GM23338 (cell line): ENCODE measurements at regions not wholly inside any gene's neighbourhood (a gene's known extent, or its start where the extent isn't known, plus 50 kb on each side); places are given as distances from the start of the nearest gene placed in this dataset.

Experiments used
- ATAC-seq: fragments of 200-7000 bp; cut with Tn5 transposase; 3 replicates; pipeline ENCODE4 v1.9.1; 2020
- DNase-seq: peaks from one replicate; pipeline ENCODE4 v3.0.0-alpha.2; 2015; ENCODE audit warnings: low spot score
- H2AFZ ChIP-seq: fragments of 200-600 bp; sonication (generic); 2 replicates; pipeline ENCODE4 v1.8.0; 2016; ENCODE audit warnings: antibody characterized with exemption, mild to moderate bottlenecking, moderate library complexity
- H3F3A ChIP-seq: fragments of 200-600 bp; sonication (generic); replicated peaks from 2 replicates; pipeline ENCODE4 v1.8.0; 2017; ENCODE audit warnings: antibody characterized with exemption, mixed run types, low read depth
- H3K27ac ChIP-seq: fragments of 200-600 bp; sonication (generic); 2 replicates; pipeline ENCODE4 v1.6.1; 2016; ENCODE audit warnings: low read depth
- H3K27me3 ChIP-seq: fragments of 200-600 bp; sonication (generic); 2 replicates; pipeline ENCODE4 v1.8.0; 2016; ENCODE audit warnings: mild to moderate bottlenecking, mixed run types, moderate library complexity; ENCODE audit not compliant: insufficient read depth
- H3K36me3 ChIP-seq: fragments of 200-600 bp; sonication (generic); 2 replicates; pipeline ENCODE4 v1.8.0; 2016; ENCODE audit warnings: mild to moderate bottlenecking; ENCODE audit not compliant: insufficient read depth
- H3K4me1 ChIP-seq: fragments of 200-600 bp; sonication (generic); 2 replicates; pipeline ENCODE4 v1.8.0; 2016; ENCODE audit warnings: mild to moderate bottlenecking, moderate library complexity; ENCODE audit not compliant: insufficient read depth
- H3K4me2 ChIP-seq: fragments of 200-600 bp; sonication (generic); 2 replicates; pipeline ENCODE4 v1.7.1; 2017; ENCODE audit warnings: mixed run types
- H3K4me3 ChIP-seq: fragments of 200-600 bp; sonication (generic); 2 replicates; pipeline ENCODE4 v1.6.1; 2016; ENCODE audit warnings: mixed run types
- H3K79me2 ChIP-seq: fragments of 200-600 bp; sonication (generic); replicated peaks from 2 replicates; pipeline ENCODE4 v1.8.0; 2017; ENCODE audit warnings: mild to moderate bottlenecking; ENCODE audit not compliant: insufficient read depth
- H3K9me2 ChIP-seq: fragments of 200-600 bp; sonication (generic); 2 replicates; pipeline ENCODE4 v1.8.0; 2017; ENCODE audit not compliant: insufficient read depth
- H4K20me1 ChIP-seq: fragments of 200-600 bp; sonication (generic); replicated peaks from 2 replicates; pipeline ENCODE4 v1.8.0; 2017; ENCODE audit warnings: mild to moderate bottlenecking; ENCODE audit not compliant: insufficient read depth
- H3K27ac Mint-ChIP-seq: 2 replicates; pipeline ENCODE4 v1.8.0; 2020; ENCODE audit warnings: inconsistent platforms, mild to moderate bottlenecking, moderate library complexity, mixed read lengths
- H3K27me3 Mint-ChIP-seq: 3 replicates; pipeline ENCODE4 v1.8.0; 2022; ENCODE audit warnings: low read depth, mild to moderate bottlenecking, moderate library complexity, mixed read lengths, inconsistent platforms; ENCODE audit not compliant: insufficient read depth, poor library complexity
- H3K36me3 Mint-ChIP-seq: 3 replicates; pipeline ENCODE4 v1.8.0; 2021; ENCODE audit warnings: low read depth, mild to moderate bottlenecking, inconsistent platforms, moderate library complexity, mixed read lengths
- H3K4me1 Mint-ChIP-seq: 3 replicates; pipeline ENCODE4 v1.8.0; 2020; ENCODE audit warnings: mild to moderate bottlenecking, inconsistent platforms, mixed read lengths
- H3K4me3 Mint-ChIP-seq: 3 replicates; pipeline ENCODE4 v1.8.0; 2021; ENCODE audit warnings: moderate library complexity, mild to moderate bottlenecking, inconsistent platforms, mixed read lengths
- H3K9me3 Mint-ChIP-seq: 3 replicates; pipeline ENCODE4 v1.8.0; 2020; ENCODE audit warnings: moderate library complexity, mild to moderate bottlenecking, inconsistent platforms, mixed read lengths
- ETS1 ChIP-seq: IDR thresholded peaks from 2 replicates; pipeline ENCODE4 v1.6.1; 2016; ENCODE audit warnings: antibody characterized with exemption
- EZH2 ChIP-seq: fragments of 200-600 bp; sonication (generic); IDR thresholded peaks from one replicate; pipeline ENCODE4 v1.8.0; 2017; ENCODE audit warnings: antibody characterized with exemption, mild to moderate bottlenecking, low read depth; ENCODE audit not compliant: unreplicated experiment
- JUNB ChIP-seq: IDR thresholded peaks from one replicate; pipeline ENCODE4 v1.6.1; 2016; ENCODE audit warnings: antibody characterized with exemption; ENCODE audit not compliant: unreplicated experiment
- POLR2AphosphoS5 ChIP-seq: IDR thresholded peaks from 2 replicates; pipeline ENCODE4 v1.6.1; 2016; ENCODE audit warnings: antibody characterized with exemption, low read depth
- STAT1 ChIP-seq: IDR thresholded peaks from one replicate; pipeline ENCODE4 v1.6.1; 2016; ENCODE audit warnings: antibody characterized with exemption; ENCODE audit not compliant: unreplicated experiment
- ZNF331 ChIP-seq: fragments of 250-450 bp; sonication (Bioruptor Pico); IDR thresholded peaks from 2 replicates; pipeline ENCODE4 v1.5.0; 2020; ENCODE audit warnings: low read depth, mild to moderate bottlenecking, moderate library complexity
- ZNF462 ChIP-seq: fragments of 250-450 bp; sonication (Bioruptor Pico); IDR thresholded peaks from 2 replicates; pipeline ENCODE4 v1.5.0; 2020; ENCODE audit warnings: mild to moderate bottlenecking, moderate library complexity
- TF ChIP-seq, protein P1 (sequence below): IDR thresholded peaks from one replicate; pipeline ENCODE4 v1.6.1; 2018; ENCODE audit warnings: antibody characterized with exemption; ENCODE audit not compliant: unreplicated experiment

- TF ChIP-seq, protein P1, sequence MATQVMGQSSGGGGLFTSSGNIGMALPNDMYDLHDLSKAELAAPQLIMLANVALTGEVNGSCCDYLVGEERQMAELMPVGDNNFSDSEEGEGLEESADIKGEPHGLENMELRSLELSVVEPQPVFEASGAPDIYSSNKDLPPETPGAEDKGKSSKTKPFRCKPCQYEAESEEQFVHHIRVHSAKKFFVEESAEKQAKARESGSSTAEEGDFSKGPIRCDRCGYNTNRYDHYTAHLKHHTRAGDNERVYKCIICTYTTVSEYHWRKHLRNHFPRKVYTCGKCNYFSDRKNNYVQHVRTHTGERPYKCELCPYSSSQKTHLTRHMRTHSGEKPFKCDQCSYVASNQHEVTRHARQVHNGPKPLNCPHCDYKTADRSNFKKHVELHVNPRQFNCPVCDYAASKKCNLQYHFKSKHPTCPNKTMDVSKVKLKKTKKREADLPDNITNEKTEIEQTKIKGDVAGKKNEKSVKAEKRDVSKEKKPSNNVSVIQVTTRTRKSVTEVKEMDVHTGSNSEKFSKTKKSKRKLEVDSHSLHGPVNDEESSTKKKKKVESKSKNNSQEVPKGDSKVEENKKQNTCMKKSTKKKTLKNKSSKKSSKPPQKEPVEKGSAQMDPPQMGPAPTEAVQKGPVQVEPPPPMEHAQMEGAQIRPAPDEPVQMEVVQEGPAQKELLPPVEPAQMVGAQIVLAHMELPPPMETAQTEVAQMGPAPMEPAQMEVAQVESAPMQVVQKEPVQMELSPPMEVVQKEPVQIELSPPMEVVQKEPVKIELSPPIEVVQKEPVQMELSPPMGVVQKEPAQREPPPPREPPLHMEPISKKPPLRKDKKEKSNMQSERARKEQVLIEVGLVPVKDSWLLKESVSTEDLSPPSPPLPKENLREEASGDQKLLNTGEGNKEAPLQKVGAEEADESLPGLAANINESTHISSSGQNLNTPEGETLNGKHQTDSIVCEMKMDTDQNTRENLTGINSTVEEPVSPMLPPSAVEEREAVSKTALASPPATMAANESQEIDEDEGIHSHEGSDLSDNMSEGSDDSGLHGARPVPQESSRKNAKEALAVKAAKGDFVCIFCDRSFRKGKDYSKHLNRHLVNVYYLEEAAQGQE, result no peak
- TF ChIP-seq EZH2 (no peak), ZNF331 (no peak), JUNB (no peak)
Observed at GRCh38 chr4:23392860-23393458, 496.9 kb downstream of the PPARGC1A start (continued).

DNA sequence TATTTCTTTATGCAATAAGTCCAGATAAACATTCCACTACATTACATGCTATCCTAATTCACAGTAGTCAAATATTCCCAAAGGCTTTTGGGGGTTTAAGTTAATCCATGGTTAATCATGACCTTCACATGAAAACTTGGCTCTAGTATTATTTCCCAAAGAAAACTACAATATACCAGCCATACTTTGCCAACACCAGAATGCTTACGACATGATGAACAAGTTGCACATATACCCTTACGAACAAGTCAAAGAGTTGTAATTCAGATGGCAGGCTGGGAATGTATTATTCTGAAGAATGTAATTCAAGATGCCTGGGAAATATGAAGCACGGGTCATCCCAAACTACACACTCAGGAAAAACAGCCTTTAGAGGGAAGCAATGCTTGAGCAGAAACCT is 499.6 kb downstream of the PPARGC1A start:
- H3K36me3 ChIP-seq, result no peaks in the 10 kb centered on the region
- no peak for ATAC-seq
- TF ChIP-seq, protein P1, result no peak
- TF ChIP-seq POLR2AphosphoS5, result no peak
- no peak for TF ChIP-seq EZH2
- no peak for TF ChIP-seq ZNF462
- TF ChIP-seq JUNB, result no peak
- TF ChIP-seq ZNF331, result no peak
- no peak for TF ChIP-seq ETS1
- no peak for TF ChIP-seq STAT1

More for the DNA sequence above, 499.6 kb downstream of the PPARGC1A start:
- no peak for DNase-seq
- Mint-ChIP-seq H3K27me3 (no peaks in the 10 kb centered on the region), H3K9me3 (peaks cover 8% of the 10 kb centered on the region; the same call in 2 of the 3 replicates), H3K27ac (no peak overlapping the region), H3K36me3 (no peaks in the 10 kb centered on the region), H3K4me1 (no peaks in the 10 kb centered on the region), H3K4me3 (no peak overlapping the region)
- Histone ChIP-seq H3K9me2 (0 out of 2 replicates have a peak, but pooled peaks cover 9% of the 10 kb centered on the region), H3K4me3 (no peak overlapping the region), H2AFZ (no peak overlapping the region), H3K27ac (no peak overlapping the region), H3K4me2 (no peak overlapping the region), H3K79me2 (no peaks in the 10 kb centered on the region), H4K20me1 (no peaks in the 10 kb centered on the region), H3F3A (no peaks in the 10 kb centered on the region), H3K4me1 (no peaks in the 10 kb centered on the region), H3K27me3 (no peaks in the 10 kb centered on the region)
